MG63 (cell line): ENCODE measurements at regions not wholly inside any gene's neighbourhood (a gene's known extent, or its start where the extent isn't known, plus 50 kb on each side); places are given as distances from the start of the nearest gene placed in this dataset.

Source experiments
- DNase-seq: peaks from one replicate; pipeline ENCODE4 v3.0.0-alpha.2; 2020
- H3K27me3 ChIP-seq: fragments of 250-450 bp; sonication (Bioruptor Pico); 2 replicates; pipeline ENCODE4 v1.5.1; 2020; ENCODE audit warnings: mild to moderate bottlenecking, moderate library complexity
- H3K36me3 ChIP-seq: fragments of 250-450 bp; sonication (Bioruptor Pico); 2 replicates; pipeline ENCODE4 v1.5.1; 2020; ENCODE audit warnings: mild to moderate bottlenecking, moderate library complexity
- H3K4me3 ChIP-seq: fragments of 250-450 bp; sonication (Bioruptor Pico); 2 replicates; pipeline ENCODE4 v1.5.1; 2020; ENCODE audit warnings: mild to moderate bottlenecking, moderate library complexity
- H3K9me3 ChIP-seq: fragments of 250-450 bp; sonication (Bioruptor Pico); 2 replicates; pipeline ENCODE4 v1.5.1; 2020; ENCODE audit warnings: mild to moderate bottlenecking, moderate library complexity

GRCh38 chr15:94079459-94079858 lies 151.9 kb upstream of the MCTP2 start:
- Histone ChIP-seq H3K9me3 (no peaks in the 10 kb centered on the region), H3K36me3 (no peaks in the 10 kb centered on the region), H3K27me3 (no peaks in the 10 kb centered on the region), H3K4me3 (no peak overlapping the region)
- no peak for DNase-seq

GRCh38 chr15:94077938-94078337 lies 153.4 kb upstream of the MCTP2 start:
- Histone ChIP-seq H3K27me3 (no peaks in the 10 kb centered on the region), H3K36me3 (no peaks in the 10 kb centered on the region), H3K9me3 (no peaks in the 10 kb centered on the region), H3K4me3 (no peak overlapping the region)
- DNase-seq = no peak

GRCh38 chr15:94075349-94075748 lies 156.0 kb upstream of the MCTP2 start:
- H3K36me3 ChIP-seq = no peaks in the 10 kb centered on the region
- no peaks in the 10 kb centered on the region for H3K27me3 ChIP-seq
- H3K4me3 ChIP-seq = no peak overlapping the region
- no peak for DNase-seq
- H3K9me3 ChIP-seq = no peaks in the 10 kb centered on the region

GRCh38 chr15:94070356-94071295 lies 160.7 kb upstream of the MCTP2 start:
- peak; percentile 92 for DNase-seq
- Histone ChIP-seq H3K27me3 (no peaks in the 10 kb centered on the region), H3K36me3 (no peaks in the 10 kb centered on the region), H3K4me3 (peak overlapping the region; percentile 36), H3K9me3 (no peaks in the 10 kb centered on the region)

GRCh38 chr15:94069844-94070243 lies 161.5 kb upstream of the MCTP2 start:
- H3K36me3 ChIP-seq = no peaks in the 10 kb centered on the region
- H3K9me3 ChIP-seq = no peaks in the 10 kb centered on the region
- peak overlapping the region; percentile 36; the same call in 1 of the 2 replicates for H3K4me3 ChIP-seq

GRCh38 chr15:94066811-94067210 lies 164.6 kb upstream of the MCTP2 start:
- H3K4me3 ChIP-seq = no peak overlapping the region
- H3K27me3 ChIP-seq = no peaks in the 10 kb centered on the region
- H3K36me3 ChIP-seq = no peaks in the 10 kb centered on the region
- DNase-seq = no peak
- no peaks in the 10 kb centered on the region for H3K9me3 ChIP-seq

More at GRCh38 chr15:94069844-94070243, 161.5 kb upstream of the MCTP2 start:
- no peak for DNase-seq
- H3K27me3 ChIP-seq = no peaks in the 10 kb centered on the region

GRCh38 chr15:94066046-94066445 lies 165.3 kb upstream of the MCTP2 start:
- Histone ChIP-seq H3K36me3 (no peaks in the 10 kb centered on the region), H3K4me3 (no peak overlapping the region), H3K9me3 (no peaks in the 10 kb centered on the region), H3K27me3 (no peaks in the 10 kb centered on the region)
- DNase-seq = no peak

GRCh38 chr15:94064676-94065313 lies 166.6 kb upstream of the MCTP2 start:
- Histone ChIP-seq H3K9me3 (no peaks in the 10 kb centered on the region), H3K36me3 (no peaks in the 10 kb centered on the region), H3K27me3 (no peaks in the 10 kb centered on the region), H3K4me3 (no peak overlapping the region)
- DNase-seq = no peak

- Histone ChIP-seq H3K36me3 (no peaks in the 10 kb centered on the region), H3K4me3 (no peak overlapping the region), H3K9me3 (no peaks in the 10 kb centered on the region), H3K27me3 (no peaks in the 10 kb centered on the region)
- DNase-seq = peak; percentile 45
These were observed 170.3 kb upstream of the MCTP2 start for GRCh38 chr15:94061041-94061440.

- DNase-seq = no peak
- H3K4me3 ChIP-seq = no peak overlapping the region
- H3K9me3 ChIP-seq = no peaks in the 10 kb centered on the region
These were observed 172.3 kb upstream of the MCTP2 start for GRCh38 chr15:94059013-94059587.

GRCh38 chr15:94057305-94057704 lies 174.1 kb upstream of the MCTP2 start:
- H3K9me3 ChIP-seq = no peaks in the 10 kb centered on the region
- no peaks in the 10 kb centered on the region for H3K36me3 ChIP-seq
- H3K4me3 ChIP-seq = no peak overlapping the region
- no peak for DNase-seq
- no peaks in the 10 kb centered on the region; the same call in 1 of the 2 replicates for H3K27me3 ChIP-seq

More at GRCh38 chr15:94059013-94059587, 172.3 kb upstream of the MCTP2 start:
- Histone ChIP-seq H3K27me3 (no peaks in the 10 kb centered on the region; the same call in 1 of the 2 replicates), H3K36me3 (no peaks in the 10 kb centered on the region)

- DNase-seq = no peak
- Histone ChIP-seq H3K9me3 (no peaks in the 10 kb centered on the region), H3K36me3 (no peaks in the 10 kb centered on the region), H3K27me3 (no peaks in the 10 kb centered on the region; the same call in 1 of the 2 replicates), H3K4me3 (no peak overlapping the region)
These were observed 175.0 kb upstream of the MCTP2 start for GRCh38 chr15:94056314-94056713.

- no peaks in the 10 kb centered on the region for H3K9me3 ChIP-seq
- no peaks in the 10 kb centered on the region for H3K36me3 ChIP-seq
- H3K4me3 ChIP-seq = no peak overlapping the region
- DNase-seq = no peak
- no peaks in the 10 kb centered on the region; the same call in 1 of the 2 replicates for H3K27me3 ChIP-seq
These were observed 177.7 kb upstream of the MCTP2 start for GRCh38 chr15:94053626-94054025.

GRCh38 chr15:94052711-94053110 lies 178.7 kb upstream of the MCTP2 start:
- DNase-seq = no peak
- no peak overlapping the region for H3K4me3 ChIP-seq
- H3K9me3 ChIP-seq = no peaks in the 10 kb centered on the region
- no peaks in the 10 kb centered on the region; the same call in 1 of the 2 replicates for H3K27me3 ChIP-seq
- no peaks in the 10 kb centered on the region for H3K36me3 ChIP-seq

GRCh38 chr15:94047566-94047965 lies 183.8 kb upstream of the MCTP2 start:
- no peak for DNase-seq
- no peaks in the 10 kb centered on the region for H3K36me3 ChIP-seq

GRCh38 chr15:94042180-94042928 lies 189.0 kb upstream of the MCTP2 start:
- peak; percentile 64 for DNase-seq

More at GRCh38 chr15:94047566-94047965, 183.8 kb upstream of the MCTP2 start:
- Histone ChIP-seq H3K4me3 (no peak overlapping the region), H3K27me3 (no peaks in the 10 kb centered on the region), H3K9me3 (no peaks in the 10 kb centered on the region)

More at GRCh38 chr15:94042180-94042928, 189.0 kb upstream of the MCTP2 start:
- Histone ChIP-seq H3K4me3 (no peak overlapping the region), H3K9me3 (no peaks in the 10 kb centered on the region), H3K36me3 (no peaks in the 10 kb centered on the region), H3K27me3 (no peaks in the 10 kb centered on the region)
